Liver (tissue), 8 donors: ENCODE measurements at regions not wholly inside any gene's neighbourhood (a gene's known extent, or its start where the extent isn't known, plus 50 kb on each side); places are given as distances from the start of the nearest gene placed in this dataset.

Experiments
- DNase-seq: peaks from one replicate; pipeline ENCODE4 v3.0.0-alpha.2; 2017; ENCODE audit warnings: low spot score
- H3K27ac ChIP-seq, 2 donors: one replicate each; pipeline ENCODE4 v1.7.0; 2013; ENCODE audit warnings: inconsistent platforms in 2 of 2, low read length in 2 of 2, control low read depth in 1 of 2, low read depth in 1 of 2, mild to moderate bottlenecking in 1 of 2
- H3K27me3 ChIP-seq, 4 donors: one replicate each; pipeline versions ENCODE4 v1.6.1 to v1.7.0; 2013; ENCODE audit warnings: low read length in 3 of 4, inconsistent platforms in 1 of 4, mild to moderate bottlenecking in 1 of 4, moderate library complexity in 1 of 4; ENCODE audit not compliant: control insufficient read depth in 4 of 4, insufficient read depth in 4 of 4
- H3K36me3 ChIP-seq, 4 donors: one replicate each; pipeline versions ENCODE4 v1.6.1 to v1.7.0; 2013; ENCODE audit warnings: low read length in 3 of 4, mild to moderate bottlenecking in 3 of 4, low read depth in 1 of 4, moderate library complexity in 1 of 4; ENCODE audit not compliant: control insufficient read depth in 4 of 4, insufficient read depth in 3 of 4
- H3K4me1 ChIP-seq, 4 donors: one replicate each; pipeline versions ENCODE4 v1.6.1 to v1.7.0; 2013; ENCODE audit warnings: low read length in 3 of 4, mild to moderate bottlenecking in 3 of 4, moderate library complexity in 1 of 4; ENCODE audit not compliant: control insufficient read depth in 4 of 4, insufficient read depth in 4 of 4
- H3K4me3 ChIP-seq, 3 donors: one replicate each; pipeline versions ENCODE4 v1.6.1 to v1.7.0; 2013; ENCODE audit warnings: low read length in 3 of 3, control low read depth in 1 of 3, low read depth in 1 of 3, mild to moderate bottlenecking in 1 of 3
- H3K9ac ChIP-seq, 2 donors: one replicate each; pipeline ENCODE4 v1.7.0; 2013; ENCODE audit warnings: low read length in 2 of 2, mild to moderate bottlenecking in 2 of 2, moderate library complexity in 2 of 2, control low read depth in 1 of 2, low read depth in 1 of 2
- H3K9me3 ChIP-seq, 4 donors: one replicate each; pipeline versions ENCODE4 v1.6.1 to v1.7.0; 2013; ENCODE audit warnings: low read length in 3 of 4; ENCODE audit not compliant: control insufficient read depth in 4 of 4
- EGR1 ChIP-seq, 2 donors: IDR thresholded peaks; 2 replicates each; pipeline ENCODE4 v1.6.1; 2016 to 2018; ENCODE audit warnings: antibody characterized with exemption in 2 of 2, low read depth in 2 of 2
- FOXA1 ChIP-seq: IDR thresholded peaks from 2 replicates; pipeline ENCODE4 v1.6.1; 2016; ENCODE audit warnings: antibody characterized with exemption
- GABPA ChIP-seq, 2 donors: IDR thresholded peaks in 1 of 2; conservative IDR thresholded peaks in 1 of 2; 2 replicates each; pipeline ENCODE4 v1.6.1; 2016; ENCODE audit warnings: antibody characterized with exemption in 2 of 2, mild to moderate bottlenecking in 1 of 2, moderate library complexity in 1 of 2
- HNF4A ChIP-seq, 2 donors: conservative IDR thresholded peaks; 2 replicates each; pipeline ENCODE4 v1.6.1; 2016; ENCODE audit warnings: antibody characterized with exemption in 2 of 2, mild to moderate bottlenecking in 2 of 2
- HNF4G ChIP-seq: IDR thresholded peaks from 2 replicates; pipeline ENCODE4 v1.6.1; 2016; ENCODE audit warnings: antibody characterized with exemption
- JUND ChIP-seq, 2 donors: IDR thresholded peaks; 2 replicates each; pipeline ENCODE4 v1.6.1; 2016; ENCODE audit warnings: antibody characterized with exemption in 2 of 2
- NR2F2 ChIP-seq: IDR thresholded peaks from 2 replicates; pipeline ENCODE4 v1.6.1; 2016; ENCODE audit warnings: antibody characterized with exemption
- RAD21 ChIP-seq, 2 donors: IDR thresholded peaks; 2 replicates each; pipeline ENCODE4 v1.6.1; 2016; ENCODE audit warnings: antibody characterized with exemption in 2 of 2, mild to moderate bottlenecking in 2 of 2
- SP1 ChIP-seq: IDR thresholded peaks from 2 replicates; pipeline ENCODE4 v1.6.1; 2018; ENCODE audit warnings: antibody characterized with exemption, mild to moderate bottlenecking
- TAF1 ChIP-seq: conservative IDR thresholded peaks from 2 replicates; pipeline ENCODE4 v1.6.1; 2016; ENCODE audit warnings: antibody characterized with exemption, mild to moderate bottlenecking
- YY1 ChIP-seq: IDR thresholded peaks from 2 replicates; pipeline ENCODE4 v1.6.1; 2016; ENCODE audit warnings: antibody characterized with exemption, mild to moderate bottlenecking
- WGBS: extraction: QIAGEN DNeasy Blood & Tissue Kit; methylation state at CpG from one replicate; pipeline ENCODE4 v1.1.7; 2013; 5-methylcytosine and 5-hydroxymethylcytosine counted together
- TF ChIP-seq, protein P1 (sequence below): IDR thresholded peaks from 2 replicates; pipeline ENCODE4 v1.6.1; 2016; ENCODE audit warnings: antibody characterized with exemption
- TF ChIP-seq, protein P2 (sequence below): IDR thresholded peaks from 2 replicates; pipeline ENCODE4 v1.6.1; 2016; ENCODE audit warnings: antibody characterized with exemption
- TF ChIP-seq, protein P3 (sequence below): IDR thresholded peaks from 2 replicates; pipeline ENCODE4 v1.6.1; 2016; ENCODE audit warnings: antibody characterized with exemption, mild to moderate bottlenecking
- TF ChIP-seq, protein P4 (sequence below): fragments of 150-350 bp; IDR thresholded peaks from 2 replicates; pipeline ENCODE4 v1.5.1; 2017; ENCODE audit warnings: improper control_type of control experiment, low read depth, low read length; ENCODE audit not compliant: missing input control
- donor health status: healthy.
- donor health status: healthy.
- donor health status: healthy.
- donor health status: healthy.
- donor health status: healthy.

DNA sequence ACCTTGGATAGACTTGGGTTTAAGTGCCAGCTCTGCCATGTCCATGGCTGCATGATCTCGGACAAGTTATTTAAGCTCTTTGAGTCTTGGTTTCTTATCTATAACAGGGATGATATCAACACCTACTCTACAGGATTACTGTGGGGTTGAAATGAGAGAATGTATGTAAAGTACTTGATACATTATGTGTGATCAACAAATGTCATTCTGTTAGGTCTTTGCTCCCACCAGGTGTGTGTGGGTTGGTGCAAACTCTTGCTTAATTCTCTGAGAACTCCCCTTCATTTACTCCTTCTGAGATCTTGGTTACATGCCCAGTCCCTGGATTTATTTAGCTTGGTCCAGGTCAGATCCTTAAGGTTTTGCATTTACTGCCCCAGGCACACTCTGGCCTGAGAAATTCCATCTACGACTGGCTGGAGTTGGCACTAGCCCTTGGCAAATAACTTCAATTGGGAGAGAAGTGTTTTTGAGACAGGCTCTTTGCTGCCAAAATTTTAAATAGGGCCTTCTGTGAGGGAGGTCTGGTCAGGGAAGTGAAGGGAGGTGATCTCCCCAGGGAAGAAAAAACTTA is 63.5 kb upstream of the KLF9 start:
- Histone ChIP-seq H3K27ac (peak overlapping the region; percentile 94 to 96), H3K27me3 (no peaks in the 10 kb centered on the region), H3K4me3 (no peak overlapping the region), H3K4me1 (peaks cover 17 to 53% (median 29%) of the 10 kb centered on the region in 4 donors), H3K9me3 (no peaks in the 10 kb centered on the region), H3K36me3 (no peaks in the 10 kb centered on the region), H3K9ac (no peak overlapping the region)
- DNase-seq = no peak
- TF ChIP-seq YY1 (no peak), FOXA1 (no peak), NR2F2 (no peak), HNF4G (no peak), EGR1 (IDR thresholded peaks at IDR 0.05; ENCODE audit: low read depth in 2 of 2) (no peak), TAF1 (no peak), JUND (IDR thresholded peaks at IDR 0.05) (no peak)
- TF ChIP-seq, protein P1, sequence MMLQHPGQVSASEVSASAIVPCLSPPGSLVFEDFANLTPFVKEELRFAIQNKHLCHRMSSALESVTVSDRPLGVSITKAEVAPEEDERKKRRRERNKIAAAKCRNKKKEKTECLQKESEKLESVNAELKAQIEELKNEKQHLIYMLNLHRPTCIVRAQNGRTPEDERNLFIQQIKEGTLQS = no peak
- TF ChIP-seq, protein P2, sequence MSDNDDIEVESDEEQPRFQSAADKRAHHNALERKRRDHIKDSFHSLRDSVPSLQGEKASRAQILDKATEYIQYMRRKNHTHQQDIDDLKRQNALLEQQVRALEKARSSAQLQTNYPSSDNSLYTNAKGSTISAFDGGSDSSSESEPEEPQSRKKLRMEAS = no peak
- TF ChIP-seq, protein P3, sequence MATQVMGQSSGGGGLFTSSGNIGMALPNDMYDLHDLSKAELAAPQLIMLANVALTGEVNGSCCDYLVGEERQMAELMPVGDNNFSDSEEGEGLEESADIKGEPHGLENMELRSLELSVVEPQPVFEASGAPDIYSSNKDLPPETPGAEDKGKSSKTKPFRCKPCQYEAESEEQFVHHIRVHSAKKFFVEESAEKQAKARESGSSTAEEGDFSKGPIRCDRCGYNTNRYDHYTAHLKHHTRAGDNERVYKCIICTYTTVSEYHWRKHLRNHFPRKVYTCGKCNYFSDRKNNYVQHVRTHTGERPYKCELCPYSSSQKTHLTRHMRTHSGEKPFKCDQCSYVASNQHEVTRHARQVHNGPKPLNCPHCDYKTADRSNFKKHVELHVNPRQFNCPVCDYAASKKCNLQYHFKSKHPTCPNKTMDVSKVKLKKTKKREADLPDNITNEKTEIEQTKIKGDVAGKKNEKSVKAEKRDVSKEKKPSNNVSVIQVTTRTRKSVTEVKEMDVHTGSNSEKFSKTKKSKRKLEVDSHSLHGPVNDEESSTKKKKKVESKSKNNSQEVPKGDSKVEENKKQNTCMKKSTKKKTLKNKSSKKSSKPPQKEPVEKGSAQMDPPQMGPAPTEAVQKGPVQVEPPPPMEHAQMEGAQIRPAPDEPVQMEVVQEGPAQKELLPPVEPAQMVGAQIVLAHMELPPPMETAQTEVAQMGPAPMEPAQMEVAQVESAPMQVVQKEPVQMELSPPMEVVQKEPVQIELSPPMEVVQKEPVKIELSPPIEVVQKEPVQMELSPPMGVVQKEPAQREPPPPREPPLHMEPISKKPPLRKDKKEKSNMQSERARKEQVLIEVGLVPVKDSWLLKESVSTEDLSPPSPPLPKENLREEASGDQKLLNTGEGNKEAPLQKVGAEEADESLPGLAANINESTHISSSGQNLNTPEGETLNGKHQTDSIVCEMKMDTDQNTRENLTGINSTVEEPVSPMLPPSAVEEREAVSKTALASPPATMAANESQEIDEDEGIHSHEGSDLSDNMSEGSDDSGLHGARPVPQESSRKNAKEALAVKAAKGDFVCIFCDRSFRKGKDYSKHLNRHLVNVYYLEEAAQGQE = no peak
- 63% methylated on average over 2 of the region's 2 CpGs for WGBS

DNA sequence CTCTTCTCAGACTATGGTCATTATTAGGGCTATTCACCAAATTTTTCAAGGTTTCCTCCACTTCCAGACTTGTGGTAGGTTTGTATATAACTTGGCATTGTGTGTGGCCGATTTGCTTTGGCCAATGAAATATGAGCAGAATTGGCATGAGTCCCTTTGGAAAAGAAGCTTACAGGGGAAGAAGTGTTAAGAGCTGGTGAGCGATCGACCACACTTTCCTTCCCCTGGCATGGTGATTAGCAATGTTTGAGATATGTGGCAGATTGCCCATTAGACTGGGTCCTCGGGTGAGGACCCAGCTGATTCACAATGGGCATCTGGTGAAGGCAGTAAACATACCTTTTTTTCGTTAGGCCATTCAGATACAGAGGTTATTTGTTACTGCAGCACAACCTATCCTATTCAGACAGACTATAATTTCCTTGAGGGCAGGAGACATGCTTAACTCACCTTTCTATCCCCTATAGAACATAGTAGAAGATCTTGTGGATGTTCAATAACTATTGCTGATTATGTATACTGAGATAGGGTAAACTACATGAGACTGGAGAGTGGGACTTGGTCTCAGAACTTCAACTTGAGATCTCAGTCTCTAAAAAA is 62.8 kb upstream of the KLF9 start:
- H3K9ac ChIP-seq = no peak overlapping the region
- H3K4me1 ChIP-seq = peaks cover 24 to 60% (median 34%) of the 10 kb centered on the region in 4 donors
- no peak for DNase-seq
- no peak overlapping the region for H3K27ac ChIP-seq
- 90% methylated on average over 5 of the region's 5 CpGs for WGBS
- no peaks in the 10 kb centered on the region for H3K27me3 ChIP-seq
- TF ChIP-seq RAD21 (IDR thresholded peaks at IDR 0.05) (no peak), HNF4G (no peak), HNF4A (conservative IDR thresholded peaks at IDR 0.05) (no peak), EGR1 (IDR thresholded peaks at IDR 0.05; ENCODE audit: low read depth in 2 of 2) (no peak), NR2F2 (no peak), FOXA1 (no peak), YY1 (no peak), JUND (IDR thresholded peaks at IDR 0.05) (no peak), SP1 (no peak), GABPA (IDR thresholded peaks at IDR 0.05 in 1 of 2, conservative IDR thresholded peaks at IDR 0.05 in 1 of 2) (no peak)
- TF ChIP-seq, protein P3 = no peak
- TF ChIP-seq, protein P4, sequence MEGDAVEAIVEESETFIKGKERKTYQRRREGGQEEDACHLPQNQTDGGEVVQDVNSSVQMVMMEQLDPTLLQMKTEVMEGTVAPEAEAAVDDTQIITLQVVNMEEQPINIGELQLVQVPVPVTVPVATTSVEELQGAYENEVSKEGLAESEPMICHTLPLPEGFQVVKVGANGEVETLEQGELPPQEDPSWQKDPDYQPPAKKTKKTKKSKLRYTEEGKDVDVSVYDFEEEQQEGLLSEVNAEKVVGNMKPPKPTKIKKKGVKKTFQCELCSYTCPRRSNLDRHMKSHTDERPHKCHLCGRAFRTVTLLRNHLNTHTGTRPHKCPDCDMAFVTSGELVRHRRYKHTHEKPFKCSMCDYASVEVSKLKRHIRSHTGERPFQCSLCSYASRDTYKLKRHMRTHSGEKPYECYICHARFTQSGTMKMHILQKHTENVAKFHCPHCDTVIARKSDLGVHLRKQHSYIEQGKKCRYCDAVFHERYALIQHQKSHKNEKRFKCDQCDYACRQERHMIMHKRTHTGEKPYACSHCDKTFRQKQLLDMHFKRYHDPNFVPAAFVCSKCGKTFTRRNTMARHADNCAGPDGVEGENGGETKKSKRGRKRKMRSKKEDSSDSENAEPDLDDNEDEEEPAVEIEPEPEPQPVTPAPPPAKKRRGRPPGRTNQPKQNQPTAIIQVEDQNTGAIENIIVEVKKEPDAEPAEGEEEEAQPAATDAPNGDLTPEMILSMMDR = no peak
- no peaks in the 10 kb centered on the region for H3K36me3 ChIP-seq
- H3K4me3 ChIP-seq = no peak overlapping the region
- H3K9me3 ChIP-seq = no peaks in the 10 kb centered on the region
